Hepatocyte (in vitro differentiated cells): ENCODE measurements at regions not wholly inside any gene's neighbourhood (a gene's known extent, or its start where the extent isn't known, plus 50 kb on each side); places are given as distances from the start of the nearest gene placed in this dataset.
A peak's percentile ranks its signal among the peaks of the same experiment; 100 is the strongest.

ENCODE experiments used
- DNase-seq: peaks from one replicate; pipeline ENCODE4 v3.0.0-alpha.2; 2016; ENCODE audit warnings: low spot score
- H2AFZ ChIP-seq: fragments of 200-600 bp; sonication (generic); 2 replicates; pipeline ENCODE4 v1.6.0; 2016; ENCODE audit warnings: antibody characterized with exemption, mild to moderate bottlenecking
- H3K27ac ChIP-seq: fragments of 200-600 bp; sonication (generic); 2 replicates; pipeline ENCODE4 v1.5.1; 2016; ENCODE audit warnings: mild to moderate bottlenecking
- H3K27me3 ChIP-seq: fragments of 200-600 bp; sonication (generic); 2 replicates; pipeline ENCODE4 v1.6.1; 2016
- H3K36me3 ChIP-seq: fragments of 200-600 bp; sonication (generic); replicated peaks from 2 replicates; pipeline ENCODE4 v1.5.1; 2016; ENCODE audit warnings: low read depth; ENCODE audit not compliant: insufficient read depth
- H3K4me1 ChIP-seq: fragments of 200-600 bp; sonication (generic); 2 replicates; pipeline ENCODE4 v1.5.1; 2016; ENCODE audit warnings: mild to moderate bottlenecking, moderate library complexity; ENCODE audit not compliant: insufficient read depth
- H3K4me2 ChIP-seq: fragments of 200-600 bp; sonication (generic); 2 replicates; pipeline ENCODE4 v1.6.0; 2016
- H3K4me3 ChIP-seq: fragments of 200-600 bp; sonication (generic); 2 replicates; pipeline ENCODE4 v1.5.1; 2016; ENCODE audit warnings: mild to moderate bottlenecking
- H3K79me2 ChIP-seq: fragments of 200-600 bp; sonication (generic); 2 replicates; pipeline ENCODE4 v1.6.0; 2017; ENCODE audit warnings: mild to moderate bottlenecking
- H3K9me2 ChIP-seq: fragments of 200-600 bp; sonication (generic); replicated peaks from 2 replicates; pipeline ENCODE4 v1.6.0; 2017; ENCODE audit warnings: mild to moderate bottlenecking; ENCODE audit not compliant: insufficient read depth
- H3K9me3 ChIP-seq: fragments of 200-600 bp; sonication (generic); 2 replicates; pipeline ENCODE4 v1.5.1; 2016; ENCODE audit warnings: low read depth, mild to moderate bottlenecking
- H4K20me1 ChIP-seq: fragments of 200-600 bp; sonication (generic); 2 replicates; pipeline ENCODE4 v1.6.0; 2016; ENCODE audit warnings: mild to moderate bottlenecking; ENCODE audit not compliant: insufficient read depth, poor library complexity, severe bottlenecking
- EZH2 ChIP-seq: fragments of 200-600 bp; sonication (generic); IDR thresholded peaks from 2 replicates; pipeline ENCODE4 v1.6.1; 2016; ENCODE audit warnings: antibody characterized with exemption, mild to moderate bottlenecking, borderline replicate concordance
- EZH2phosphoT487 ChIP-seq: fragments of 200-600 bp; sonication (generic); IDR thresholded peaks from one replicate; pipeline ENCODE4 v1.6.1; 2018; ENCODE audit warnings: antibody characterized with exemption, mild to moderate bottlenecking, low read depth, moderate library complexity; ENCODE audit not compliant: unreplicated experiment, severe bottlenecking
- WGBS: methylation state at CpG from one replicate; pipeline ENCODE4 v1.1.6; 2016; ENCODE audit warnings: low lambda C conversion rate; ENCODE audit errors: missing lambda C conversion rate; 5-methylcytosine and 5-hydroxymethylcytosine counted together
- TF ChIP-seq, protein P1 (sequence below): fragments of 200-600 bp; sonication (generic); IDR thresholded peaks from 2 replicates; pipeline ENCODE4 v1.5.1; 2016; ENCODE audit warnings: antibody characterized with exemption, mild to moderate bottlenecking; ENCODE audit not compliant: poor library complexity

DNA sequence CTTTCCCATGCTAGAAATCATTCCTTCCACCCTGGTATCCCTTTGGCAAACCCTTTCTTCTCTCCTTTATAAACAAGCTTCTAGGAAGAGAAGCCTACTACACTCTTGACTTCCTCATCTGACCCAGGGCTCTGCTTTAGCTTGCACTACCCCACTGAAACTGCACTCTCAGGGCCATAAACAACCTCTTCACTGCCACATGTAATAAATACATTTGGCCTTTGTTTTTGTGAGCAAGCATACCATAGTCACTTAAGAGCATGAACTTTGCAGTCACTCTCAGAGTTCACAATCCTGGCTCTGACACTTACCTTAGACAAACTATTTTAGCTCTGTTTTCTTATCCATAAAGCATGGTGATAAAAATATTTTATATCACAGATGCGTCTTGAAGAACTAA is 50.7 kb upstream of the USP38 start:
- Histone ChIP-seq H3K9me3 (no peaks in the 10 kb centered on the region), H3K4me1 (no peaks in the 10 kb centered on the region), H2AFZ (no peak overlapping the region), H4K20me1 (no peaks in the 10 kb centered on the region), H3K36me3 (no peaks in the 10 kb centered on the region), H3K4me2 (no peak overlapping the region), H3K4me3 (no peak overlapping the region), H3K27ac (no peak overlapping the region), H3K27me3 (no peaks in the 10 kb centered on the region), H3K79me2 (no peaks in the 10 kb centered on the region), H3K9me2 (no peaks in the 10 kb centered on the region)
- 46% methylated on average over 1 of the region's 1 CpG for WGBS
- TF ChIP-seq, protein P1, sequence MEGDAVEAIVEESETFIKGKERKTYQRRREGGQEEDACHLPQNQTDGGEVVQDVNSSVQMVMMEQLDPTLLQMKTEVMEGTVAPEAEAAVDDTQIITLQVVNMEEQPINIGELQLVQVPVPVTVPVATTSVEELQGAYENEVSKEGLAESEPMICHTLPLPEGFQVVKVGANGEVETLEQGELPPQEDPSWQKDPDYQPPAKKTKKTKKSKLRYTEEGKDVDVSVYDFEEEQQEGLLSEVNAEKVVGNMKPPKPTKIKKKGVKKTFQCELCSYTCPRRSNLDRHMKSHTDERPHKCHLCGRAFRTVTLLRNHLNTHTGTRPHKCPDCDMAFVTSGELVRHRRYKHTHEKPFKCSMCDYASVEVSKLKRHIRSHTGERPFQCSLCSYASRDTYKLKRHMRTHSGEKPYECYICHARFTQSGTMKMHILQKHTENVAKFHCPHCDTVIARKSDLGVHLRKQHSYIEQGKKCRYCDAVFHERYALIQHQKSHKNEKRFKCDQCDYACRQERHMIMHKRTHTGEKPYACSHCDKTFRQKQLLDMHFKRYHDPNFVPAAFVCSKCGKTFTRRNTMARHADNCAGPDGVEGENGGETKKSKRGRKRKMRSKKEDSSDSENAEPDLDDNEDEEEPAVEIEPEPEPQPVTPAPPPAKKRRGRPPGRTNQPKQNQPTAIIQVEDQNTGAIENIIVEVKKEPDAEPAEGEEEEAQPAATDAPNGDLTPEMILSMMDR = no peak
- no peak for TF ChIP-seq EZH2phosphoT487
- TF ChIP-seq EZH2 = no peak
- peak; percentile 14 for DNase-seq
